Left lung (tissue), 4 donors: ENCODE measurements at regions not wholly inside any gene's neighbourhood (a gene's known extent, or its start where the extent isn't known, plus 50 kb on each side); places are given as distances from the start of the nearest gene placed in this dataset.

Experiments
- ATAC-seq: fragments of 200-7000 bp; cut with Tn5 transposase; one replicate; pipeline ENCODE4 v1.9.1; 2020; ENCODE audit warnings: moderate library complexity
- DNase-seq, 4 donors: peaks; one replicate each; pipeline ENCODE4 v3.0.0-alpha.2; 2013 to 2020
- H3K27ac ChIP-seq, 2 donors: fragments of 200-600 bp; sonication (generic) in 1 of 2; one replicate each; pipeline versions ENCODE4 v1.5.0 to v1.8.0; 2020 to 2021
- H3K27me3 ChIP-seq, 2 donors: fragments of 200-600 bp; sonication (generic) in 1 of 2; one replicate each; pipeline versions ENCODE4 v1.5.0 to v1.8.0; 2020 to 2021
- H3K36me3 ChIP-seq, 2 donors: fragments of 200-600 bp; sonication (generic) in 1 of 2; one replicate each; pipeline versions ENCODE4 v1.5.0 to v1.8.0; 2020 to 2021
- H3K4me1 ChIP-seq, 2 donors: fragments of 200-600 bp; one replicate each; pipeline ENCODE4 v1.8.0; 2021
- H3K4me3 ChIP-seq, 2 donors: fragments of 200-600 bp; sonication (generic) in 1 of 2; one replicate each; pipeline versions ENCODE4 v1.5.0 to v1.8.0; 2020 to 2021; ENCODE audit warnings: mild to moderate bottlenecking in 1 of 2
- H3K9me3 ChIP-seq, 2 donors: fragments of 200-600 bp; sonication (generic) in 1 of 2; one replicate each; pipeline versions ENCODE4 v1.5.0 to v1.8.0; 2020 to 2021
- intact Hi-C, 2 donors: fragments of 100-400 bp; cut with DNase I; formaldehyde crosslinking; loops; one replicate each; pipeline versions ENCODE4 v1.11.2 to v1.14.2; 2022
- TF ChIP-seq, protein P1 (sequence below), 2 donors: fragments of 200-600 bp; sonication (generic) in 1 of 2; IDR thresholded peaks; one replicate each; pipeline versions ENCODE4 v1.5.0 to v1.8.0; 2021; ENCODE audit warnings: antibody characterized with exemption in 2 of 2
- donor health status: DM: no; HTN: yes; CAD: no.
- donor health status: DM: no; HTN: no; CAD: no.

DNA sequence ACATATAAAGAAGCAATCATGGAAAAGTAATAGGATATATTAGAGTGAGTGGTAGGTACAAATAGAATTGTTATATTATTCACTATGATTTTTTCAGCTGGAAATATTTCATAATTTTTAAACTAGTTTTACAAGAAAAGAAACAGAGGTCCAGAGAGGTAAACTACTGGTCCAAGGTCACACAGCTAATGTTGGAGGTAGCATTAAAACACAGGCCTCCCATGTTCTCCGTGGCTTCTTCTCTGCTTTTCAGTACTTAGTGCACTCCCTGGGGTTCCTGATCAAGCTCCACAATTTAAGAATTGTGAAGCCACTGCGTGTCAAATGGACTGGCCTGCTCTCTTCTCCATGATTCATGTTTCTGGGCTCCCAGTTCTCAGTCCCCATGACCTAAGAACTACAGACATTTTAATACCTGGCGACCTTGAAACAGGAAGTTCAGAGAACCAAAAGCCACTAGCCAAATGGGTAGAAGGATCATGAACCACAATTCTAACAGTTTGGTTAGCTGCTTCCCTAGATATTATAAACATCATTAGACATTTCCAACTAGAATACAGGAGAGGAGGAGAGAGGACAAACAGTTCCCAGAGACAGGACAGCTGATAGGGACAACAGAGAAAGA is 172.0 kb upstream of the KLF3 start:
- no peaks in the 10 kb centered on the region for H3K27me3 ChIP-seq
- no peaks in the 10 kb centered on the region for H3K36me3 ChIP-seq
- intact Hi-C loops: no loop called here
- no peaks in the 10 kb centered on the region for H3K9me3 ChIP-seq
- TF ChIP-seq, protein P1, sequence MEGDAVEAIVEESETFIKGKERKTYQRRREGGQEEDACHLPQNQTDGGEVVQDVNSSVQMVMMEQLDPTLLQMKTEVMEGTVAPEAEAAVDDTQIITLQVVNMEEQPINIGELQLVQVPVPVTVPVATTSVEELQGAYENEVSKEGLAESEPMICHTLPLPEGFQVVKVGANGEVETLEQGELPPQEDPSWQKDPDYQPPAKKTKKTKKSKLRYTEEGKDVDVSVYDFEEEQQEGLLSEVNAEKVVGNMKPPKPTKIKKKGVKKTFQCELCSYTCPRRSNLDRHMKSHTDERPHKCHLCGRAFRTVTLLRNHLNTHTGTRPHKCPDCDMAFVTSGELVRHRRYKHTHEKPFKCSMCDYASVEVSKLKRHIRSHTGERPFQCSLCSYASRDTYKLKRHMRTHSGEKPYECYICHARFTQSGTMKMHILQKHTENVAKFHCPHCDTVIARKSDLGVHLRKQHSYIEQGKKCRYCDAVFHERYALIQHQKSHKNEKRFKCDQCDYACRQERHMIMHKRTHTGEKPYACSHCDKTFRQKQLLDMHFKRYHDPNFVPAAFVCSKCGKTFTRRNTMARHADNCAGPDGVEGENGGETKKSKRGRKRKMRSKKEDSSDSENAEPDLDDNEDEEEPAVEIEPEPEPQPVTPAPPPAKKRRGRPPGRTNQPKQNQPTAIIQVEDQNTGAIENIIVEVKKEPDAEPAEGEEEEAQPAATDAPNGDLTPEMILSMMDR (IDR thresholded peaks at IDR 0.05): no peak
- DNase-seq (no peak), ATAC-seq (no peak)
- no peak overlapping the region for H3K27ac ChIP-seq
- no peak overlapping the region for H3K4me3 ChIP-seq
- H3K4me1 ChIP-seq: peaks cover 0 to 5% of the 10 kb centered on the region in 2 donors

DNA sequence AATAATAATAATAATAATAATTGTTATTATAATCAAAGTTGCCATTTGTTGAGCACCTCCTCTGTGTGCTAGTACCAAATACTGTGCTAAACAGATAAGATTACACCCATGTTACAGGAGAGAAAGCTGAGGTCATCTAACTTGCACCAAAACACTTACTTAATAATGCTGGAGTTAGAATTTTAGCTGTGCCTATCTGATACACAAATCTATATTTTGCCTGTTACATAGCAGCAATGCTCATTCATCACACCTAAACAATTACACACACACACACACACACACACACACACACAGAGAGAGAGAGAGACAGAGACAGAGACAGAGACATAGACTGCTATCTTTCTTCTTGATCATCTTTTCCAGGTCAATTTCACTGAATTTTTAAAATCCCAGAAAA is 170.9 kb upstream of the KLF3 start:
- TF ChIP-seq, protein P1 (IDR thresholded peaks at IDR 0.05): no peak
- DNase-seq (no peak), ATAC-seq (no peak)
- no peaks in the 10 kb centered on the region for H3K36me3 ChIP-seq
- no peak overlapping the region for H3K27ac ChIP-seq
- peaks cover 0 to 5% of the 10 kb centered on the region in 2 donors for H3K4me1 ChIP-seq
- H3K27me3 ChIP-seq: no peaks in the 10 kb centered on the region
- intact Hi-C loops: no loop called here
- no peaks in the 10 kb centered on the region for H3K9me3 ChIP-seq
- no peak overlapping the region for H3K4me3 ChIP-seq

DNA sequence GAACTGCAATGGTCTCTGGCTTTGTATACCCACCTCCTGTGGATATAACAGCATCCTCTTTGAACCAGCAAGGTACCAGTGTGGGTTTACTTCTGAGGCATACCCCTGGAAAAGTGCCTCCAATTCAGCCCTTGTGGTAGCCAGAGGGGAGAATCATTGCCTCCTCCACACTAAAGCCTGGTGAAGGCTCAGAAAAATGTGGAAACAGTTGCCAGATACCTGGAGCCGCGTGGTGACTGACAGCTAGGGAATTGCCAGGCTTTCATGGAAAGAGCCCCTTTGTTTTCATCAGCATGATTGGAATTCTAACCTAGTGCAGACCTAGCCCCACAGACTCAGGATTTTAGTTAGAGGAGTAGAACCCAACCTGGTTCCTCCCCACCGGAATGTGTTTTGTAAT is 168.6 kb upstream of the KLF3 start:
- ATAC-seq (no peak), DNase-seq (no peak)
- no peaks in the 10 kb centered on the region for H3K27me3 ChIP-seq
- TF ChIP-seq, protein P1 (IDR thresholded peaks at IDR 0.05): no peak
- no peaks in the 10 kb centered on the region for H3K9me3 ChIP-seq
- H3K4me3 ChIP-seq: no peak overlapping the region
- no peak overlapping the region for H3K27ac ChIP-seq
- peaks cover 0 to 1% of the 10 kb centered on the region in 2 donors for H3K4me1 ChIP-seq
- intact Hi-C loops: no loop called here
- no peaks in the 10 kb centered on the region for H3K36me3 ChIP-seq

DNA sequence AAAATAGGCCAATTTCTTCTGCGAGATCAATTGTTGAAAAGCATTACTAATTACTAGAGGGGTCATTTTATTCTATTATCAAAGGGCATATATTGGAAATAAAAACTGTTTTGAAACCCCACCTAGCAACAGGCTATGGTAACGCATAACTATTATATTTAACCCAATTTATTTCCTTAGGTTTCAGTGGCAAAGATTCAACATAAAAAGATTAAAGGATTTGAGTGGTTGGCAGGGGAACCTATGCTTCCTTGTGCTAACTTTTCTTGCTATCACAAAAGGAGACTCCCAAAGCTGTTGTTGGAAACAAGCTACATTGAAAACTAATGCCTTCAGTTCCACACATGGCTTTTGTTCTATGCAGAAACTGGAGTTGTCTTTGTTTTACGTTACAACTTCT is 166.9 kb upstream of the KLF3 start:
- no peak overlapping the region for H3K4me3 ChIP-seq
- no peaks in the 10 kb centered on the region for H3K27me3 ChIP-seq
- no peak overlapping the region for H3K27ac ChIP-seq
- TF ChIP-seq, protein P1 (IDR thresholded peaks at IDR 0.05): no peak
- no peaks in the 10 kb centered on the region for H3K9me3 ChIP-seq
- no peaks in the 10 kb centered on the region for H3K36me3 ChIP-seq
- no peaks in the 10 kb centered on the region for H3K4me1 ChIP-seq
- intact Hi-C loops: no loop called here
- no peak for ATAC-seq
- DNase-seq: no peak

DNA sequence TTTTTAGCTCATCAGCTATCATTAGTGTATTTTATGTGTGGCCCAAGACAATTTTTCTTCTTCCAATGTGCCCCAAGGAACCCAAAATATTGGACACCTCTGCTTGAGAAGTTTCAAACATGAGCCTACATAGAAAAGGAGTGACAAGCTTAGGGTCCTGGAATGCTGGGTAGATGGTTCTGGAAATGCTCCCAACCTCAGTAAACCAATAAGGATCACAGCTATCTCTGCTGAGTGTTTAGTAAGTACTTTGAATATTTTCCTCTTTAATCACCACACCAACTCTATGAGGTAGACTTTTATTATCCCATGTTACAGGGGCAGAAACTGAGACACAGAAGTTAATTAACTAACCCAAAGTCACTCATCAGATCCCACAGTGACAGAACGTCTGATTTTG is 164.9 kb upstream of the KLF3 start:
- H3K36me3 ChIP-seq: no peaks in the 10 kb centered on the region
- DNase-seq (no peak), ATAC-seq (no peak)
- H3K4me3 ChIP-seq: no peak overlapping the region
- TF ChIP-seq, protein P1 (IDR thresholded peaks at IDR 0.05): no peak
- intact Hi-C loops: no loop called here
- H3K4me1 ChIP-seq: no peaks in the 10 kb centered on the region
- H3K27ac ChIP-seq: no peak overlapping the region
- H3K9me3 ChIP-seq: no peaks in the 10 kb centered on the region
- H3K27me3 ChIP-seq: no peaks in the 10 kb centered on the region
